HL-60 (cell line): ENCODE measurements at regions not wholly inside any gene's neighbourhood (a gene's known extent, or its start where the extent isn't known, plus 50 kb on each side); places are given as distances from the start of the nearest gene placed in this dataset.

ENCODE experiments used
- DNase-seq, 2 experiments: peaks; one replicate each; pipeline ENCODE4 v3.0.0-alpha.2; 2010 to 2020; ENCODE audit warnings: low read depth in 1 of 2, low spot score in 1 of 2
- H3K27ac ChIP-seq: fragments of 250-450 bp; sonication (Bioruptor Pico); replicated peaks from 2 replicates; pipeline ENCODE4 v1.5.1; 2020; ENCODE audit warnings: mild to moderate bottlenecking, moderate library complexity
- H3K27me3 ChIP-seq: fragments of 250-450 bp; sonication (Bioruptor Pico); 2 replicates; pipeline ENCODE4 v1.5.1; 2021; ENCODE audit warnings: mild to moderate bottlenecking, moderate library complexity; ENCODE audit not compliant: insufficient read depth, poor library complexity, severe bottlenecking
- H3K4me3 ChIP-seq: replicated peaks from 2 replicates; pipeline ENCODE4 v1.5.1; 2011; ENCODE audit warnings: mild to moderate bottlenecking, control low read depth, low read length; ENCODE audit not compliant: insufficient read depth
- CTCF ChIP-seq: IDR thresholded peaks from one replicate; pipeline ENCODE4 v1.5.1; 2011; ENCODE audit warnings: low read length, control low read depth, inconsistent platforms; ENCODE audit not compliant: insufficient read depth
- GABPA ChIP-seq: IDR thresholded peaks from 2 replicates; pipeline ENCODE4 v1.6.1; 2012; ENCODE audit warnings: low read depth
- POLR2AphosphoS5 ChIP-seq: IDR thresholded peaks from 2 replicates; pipeline ENCODE4 v1.6.1; 2012; ENCODE audit warnings: low read depth
- SPI1 ChIP-seq: IDR thresholded peaks from 2 replicates; pipeline ENCODE4 v1.6.1; 2012; ENCODE audit warnings: low read depth, mild to moderate bottlenecking, borderline replicate concordance
- TF ChIP-seq, protein P1 (sequence below): IDR thresholded peaks from 2 replicates; pipeline ENCODE4 v1.6.1; 2012; ENCODE audit warnings: low read depth; ENCODE audit not compliant: insufficient replicate concordance

- H3K27me3 ChIP-seq: no peaks in the 10 kb centered on the region
These were observed 1069.1 kb downstream of the EFNB2 start for GRCh38 chr13:105466376-105466775.

GRCh38 chr13:105465745-105466144, 1069.7 kb downstream of the EFNB2 start, which contains the start of gene DAOA:
DAOA (plus strand) TSS chr13:105466045.
- no peak within 1 kb of the TSS for H3K4me3 ChIP-seq
- no peak for TF ChIP-seq POLR2AphosphoS5
- no peak for DNase-seq
- H3K27me3 ChIP-seq: no peaks in the 10 kb centered on the region
- H3K27ac ChIP-seq: no peak within 1 kb of the TSS

More at GRCh38 chr13:105466376-105466775, 1069.1 kb downstream of the EFNB2 start:
- Histone ChIP-seq H3K4me3 (no peak overlapping the region), H3K27ac (no peak overlapping the region)
- no peak for TF ChIP-seq SPI1
- no peak for TF ChIP-seq GABPA
- TF ChIP-seq CTCF: no peak
- no peak for TF ChIP-seq POLR2AphosphoS5
- TF ChIP-seq, protein P1, sequence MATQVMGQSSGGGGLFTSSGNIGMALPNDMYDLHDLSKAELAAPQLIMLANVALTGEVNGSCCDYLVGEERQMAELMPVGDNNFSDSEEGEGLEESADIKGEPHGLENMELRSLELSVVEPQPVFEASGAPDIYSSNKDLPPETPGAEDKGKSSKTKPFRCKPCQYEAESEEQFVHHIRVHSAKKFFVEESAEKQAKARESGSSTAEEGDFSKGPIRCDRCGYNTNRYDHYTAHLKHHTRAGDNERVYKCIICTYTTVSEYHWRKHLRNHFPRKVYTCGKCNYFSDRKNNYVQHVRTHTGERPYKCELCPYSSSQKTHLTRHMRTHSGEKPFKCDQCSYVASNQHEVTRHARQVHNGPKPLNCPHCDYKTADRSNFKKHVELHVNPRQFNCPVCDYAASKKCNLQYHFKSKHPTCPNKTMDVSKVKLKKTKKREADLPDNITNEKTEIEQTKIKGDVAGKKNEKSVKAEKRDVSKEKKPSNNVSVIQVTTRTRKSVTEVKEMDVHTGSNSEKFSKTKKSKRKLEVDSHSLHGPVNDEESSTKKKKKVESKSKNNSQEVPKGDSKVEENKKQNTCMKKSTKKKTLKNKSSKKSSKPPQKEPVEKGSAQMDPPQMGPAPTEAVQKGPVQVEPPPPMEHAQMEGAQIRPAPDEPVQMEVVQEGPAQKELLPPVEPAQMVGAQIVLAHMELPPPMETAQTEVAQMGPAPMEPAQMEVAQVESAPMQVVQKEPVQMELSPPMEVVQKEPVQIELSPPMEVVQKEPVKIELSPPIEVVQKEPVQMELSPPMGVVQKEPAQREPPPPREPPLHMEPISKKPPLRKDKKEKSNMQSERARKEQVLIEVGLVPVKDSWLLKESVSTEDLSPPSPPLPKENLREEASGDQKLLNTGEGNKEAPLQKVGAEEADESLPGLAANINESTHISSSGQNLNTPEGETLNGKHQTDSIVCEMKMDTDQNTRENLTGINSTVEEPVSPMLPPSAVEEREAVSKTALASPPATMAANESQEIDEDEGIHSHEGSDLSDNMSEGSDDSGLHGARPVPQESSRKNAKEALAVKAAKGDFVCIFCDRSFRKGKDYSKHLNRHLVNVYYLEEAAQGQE: no peak
- DNase-seq: no peak

DNA sequence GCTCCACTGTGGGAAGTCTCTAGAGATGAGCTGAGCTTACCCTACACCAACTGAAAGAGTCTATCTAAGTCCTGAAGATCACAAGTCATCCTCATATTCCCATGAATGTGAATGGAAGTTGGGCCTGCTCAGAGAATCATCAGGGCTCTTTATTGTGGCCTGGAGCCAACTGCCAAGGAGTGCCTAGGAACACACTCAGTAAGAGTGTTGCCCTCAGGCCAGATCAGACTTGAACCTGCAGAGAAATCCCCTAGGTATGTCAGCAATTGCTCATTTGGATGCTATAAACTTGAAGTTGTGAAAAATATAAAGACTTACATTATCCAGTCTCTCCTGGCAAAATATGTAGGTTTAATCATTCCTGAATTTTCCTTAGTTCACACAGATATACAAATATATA, 1070.2 kb downstream of the EFNB2 start:
- Histone ChIP-seq H3K4me3 (no peak overlapping the region), H3K27me3 (no peaks in the 10 kb centered on the region), H3K27ac (no peak overlapping the region)
- DNase-seq: no peak
- TF ChIP-seq, protein P1: no peak
- no peak for TF ChIP-seq POLR2AphosphoS5
- no peak for TF ChIP-seq GABPA
- no peak for TF ChIP-seq CTCF
- TF ChIP-seq SPI1: no peak

GRCh38 chr13:105464249-105464648, 1071.2 kb downstream of the EFNB2 start:
- TF ChIP-seq SPI1: no peak
- no peak for TF ChIP-seq POLR2AphosphoS5
- TF ChIP-seq GABPA: no peak
- TF ChIP-seq, protein P1: no peak
- TF ChIP-seq CTCF: no peak
- no peak overlapping the region for H3K4me3 ChIP-seq

More at GRCh38 chr13:105464249-105464648, 1071.2 kb downstream of the EFNB2 start:
- no peak overlapping the region for H3K27ac ChIP-seq
- H3K27me3 ChIP-seq: no peaks in the 10 kb centered on the region
- no peak for DNase-seq
